Transverse colon (tissue), 4 donors: ENCODE measurements at regions not wholly inside any gene's neighbourhood (a gene's known extent, or its start where the extent isn't known, plus 50 kb on each side); places are given as distances from the start of the nearest gene placed in this dataset.
"Not testable (repeated sequence)": the region's sequence is repeated elsewhere in the genome, so short reads cannot be mapped to it uniquely, and the experiment has no call there.

ENCODE experiments used
- DNase-seq: peaks from one replicate; pipeline ENCODE4 v3.0.0-alpha.2; 2019
- H3K27ac ChIP-seq, 4 donors: fragments of 200-600 bp; sonication (generic); 2 replicates each; pipeline ENCODE4 v1.5.1; 2016 to 2018; ENCODE audit warnings: inconsistent platforms in 4 of 4
- H3K27me3 ChIP-seq: fragments of 200-600 bp; sonication (generic); 2 replicates; pipeline ENCODE4 v1.5.1; 2017; ENCODE audit warnings: inconsistent platforms
- H3K36me3 ChIP-seq, 4 donors: fragments of 200-600 bp; sonication (generic); 2 replicates each; pipeline ENCODE4 v1.5.1; 2017 to 2019; ENCODE audit warnings: inconsistent platforms in 4 of 4
- H3K4me1 ChIP-seq, 4 donors: fragments of 200-600 bp; sonication (generic); 2 replicates each; pipeline ENCODE4 v1.5.1; 2017 to 2020; ENCODE audit warnings: inconsistent platforms in 4 of 4
- H3K4me3 ChIP-seq, 4 donors: fragments of 200-600 bp; sonication (generic); 1 replicate in 1 of 4; 2 replicates in 3 of 4; pipeline versions ENCODE4 v1.5.1 to v1.6.1; 2017 to 2019; ENCODE audit warnings: inconsistent platforms in 4 of 4
- H3K9me3 ChIP-seq, 2 donors: fragments of 200-600 bp; sonication (generic); 2 replicates each; pipeline ENCODE4 v1.5.1; 2017 to 2019; ENCODE audit warnings: inconsistent platforms in 2 of 2
- CTCF ChIP-seq, 5 experiments: fragments of 200-600 bp in 3 of 5; fragments of 450-650 bp in 2 of 5; sonication (generic) in 3 of 5; IDR thresholded peaks; 1 replicate in 2 of 5; 2 replicates in 3 of 5; pipeline ENCODE4 v1.5.1; 2016 to 2017; ENCODE audit warnings: antibody characterized with exemption in 5 of 5, inconsistent platforms in 3 of 5, mild to moderate bottlenecking in 2 of 5, moderate library complexity in 1 of 5
- EP300 ChIP-seq: sonication (generic); formaldehyde crosslinking; IDR thresholded peaks from one replicate; pipeline ENCODE4 v1.6.1; 2017; ENCODE audit warnings: antibody characterized with exemption, low read depth
- POLR2A ChIP-seq: fragments of 450-650 bp; IDR thresholded peaks from one replicate; pipeline ENCODE4 v1.6.1; 2016; ENCODE audit warnings: antibody characterized with exemption, mild to moderate bottlenecking, moderate library complexity
- POLR2AphosphoS5 ChIP-seq, 3 donors: sonication (generic); formaldehyde crosslinking; IDR thresholded peaks; one replicate each; pipeline ENCODE4 v1.6.1; 2016; ENCODE audit warnings: antibody characterized with exemption in 3 of 3
- WGBS, 2 donors: methylation state at CpG; one replicate each; pipeline ENCODE4 v1.1.5; 2018; ENCODE audit warnings: low coverage in 1 of 2; 5-methylcytosine and 5-hydroxymethylcytosine counted together
- in situ Hi-C, 4 donors: fragments of 200-750 bp; cut with MboI; loops; one replicate each; pipeline versions ENCODE4 v1.15.0 to v1.15.1; 2017; ENCODE audit warnings: low sequenced_read_pairs in 3 of 4, low pct_ligation_motif_present in 1 of 4, low pct_unique_long_range_greater_than_20kb in 1 of 4
- intact Hi-C: fragments of 100-400 bp; cut with DNase I; formaldehyde crosslinking; loops from one replicate; pipeline ENCODE4 v1.15.1; 2023; ENCODE audit warnings: low total_unique reads

GRCh38 chr14:65991104-65991503, 495.1 kb upstream of the CCDC196 start:
- DNase-seq = no peak
- H3K36me3 ChIP-seq = no peaks in the 10 kb centered on the region
- intact Hi-C loops = no loop called here
- no peaks in the 10 kb centered on the region for H3K27me3 ChIP-seq
- 89% methylated on average over 2 of the region's 2 CpGs; no CpG with 5 or more reads in 1 of the 2 donors for WGBS, 2 donors
- no peak overlapping the region for H3K27ac ChIP-seq
- in situ Hi-C loops = no loop called here
- no peaks in the 10 kb centered on the region for H3K9me3 ChIP-seq
- no peak overlapping the region for H3K4me3 ChIP-seq
- TF ChIP-seq POLR2A (no peak), EP300 (no peak), POLR2AphosphoS5 (IDR thresholded peaks at IDR 0.05) (no peak)
- no peaks in the 10 kb centered on the region for H3K4me1 ChIP-seq

GRCh38 chr14:65991935-65992334, 494.2 kb upstream of the CCDC196 start:
- H3K27ac ChIP-seq, H3K4me3 ChIP-seq, DNase-seq, H3K9me3 ChIP-seq, H3K27me3 ChIP-seq, H3K36me3 ChIP-seq, H3K4me1 ChIP-seq, in situ Hi-C loops: not testable (repeated sequence)
- intact Hi-C loops = loop anchor here (2.0 kb wide), 1 partner anchor 55 kb away; no protein-coding TSS in a partner anchor
- 75 to 81% methylated on average over 1 of the region's 1 CpG for whole genome bisulfite sequencing, 2 donors

GRCh38 chr14:65993103-65993502, 493.1 kb upstream of the CCDC196 start:
- in situ Hi-C loops (no loop called here), intact Hi-C loops (loop anchor here (2.0 kb wide), 1 partner anchor 54 kb away; no protein-coding TSS in a partner anchor)
- no peaks in the 10 kb centered on the region for H3K36me3 ChIP-seq
- no peaks in the 10 kb centered on the region for H3K27me3 ChIP-seq
- 35 to 57% methylated on average over 1 to 3 of the region's 3 CpGs for WGBS, 2 donors
- no peaks in the 10 kb centered on the region for H3K9me3 ChIP-seq
- H3K4me1 ChIP-seq = no peaks in the 10 kb centered on the region
- no peak for DNase-seq
- H3K27ac ChIP-seq = no peak overlapping the region
- TF ChIP-seq POLR2AphosphoS5 (IDR thresholded peaks at IDR 0.05) = no peak
- H3K4me3 ChIP-seq = no peak overlapping the region

GRCh38 chr14:65993996-65994395, 492.2 kb upstream of the CCDC196 start:
- 84 to 86% methylated on average over 3 to 5 of the region's 5 CpGs for WGBS, 2 donors
- DNase-seq = no peak
- H3K27me3 ChIP-seq = no peaks in the 10 kb centered on the region

GRCh38 chr14:65997347-65997746, 488.8 kb upstream of the CCDC196 start:
- H3K27ac ChIP-seq = no peak overlapping the region
- 66 to 100% methylated on average over 1 to 2 of the region's 2 CpGs for WGBS, 2 donors
- no peaks in the 10 kb centered on the region for H3K36me3 ChIP-seq
- no peaks in the 10 kb centered on the region for H3K4me1 ChIP-seq
- H3K27me3 ChIP-seq = no peaks in the 10 kb centered on the region
- intact Hi-C loops = no loop called here
- in situ Hi-C loops = no loop called here
- TF ChIP-seq CTCF (IDR thresholded peaks at IDR 0.05) (no peak), POLR2A (no peak), EP300 (no peak), POLR2AphosphoS5 (IDR thresholded peaks at IDR 0.05) (no peak)
- peaks cover 8 to 10% of the 10 kb centered on the region in 2 donors for H3K9me3 ChIP-seq
- H3K4me3 ChIP-seq = no peak overlapping the region
- no peak for DNase-seq

More at GRCh38 chr14:65993996-65994395, 492.2 kb upstream of the CCDC196 start:
- no peak overlapping the region for H3K27ac ChIP-seq
- H3K4me3 ChIP-seq = no peak overlapping the region
- no peaks in the 10 kb centered on the region for H3K36me3 ChIP-seq
- in situ Hi-C loops = no loop called here
- no peaks in the 10 kb centered on the region for H3K9me3 ChIP-seq
- intact Hi-C loops = loop anchor here (2.0 kb wide), 1 partner anchor 53 kb away; no protein-coding TSS in a partner anchor
- H3K4me1 ChIP-seq = no peaks in the 10 kb centered on the region
- TF ChIP-seq POLR2AphosphoS5 (IDR thresholded peaks at IDR 0.05) (no peak), POLR2A (no peak), CTCF (IDR thresholded peaks at IDR 0.05) (no peak), EP300 (no peak)

GRCh38 chr14:65999865-66000264, 486.3 kb upstream of the CCDC196 start:
- Histone ChIP-seq H3K27me3 (no peaks in the 10 kb centered on the region), H3K27ac (no peak overlapping the region), H3K4me3 (no peak overlapping the region), H3K9me3 (peaks cover 8 to 10% of the 10 kb centered on the region in 2 donors), H3K36me3 (no peaks in the 10 kb centered on the region), H3K4me1 (no peaks in the 10 kb centered on the region)
- 50% methylated on average over 1 of the region's 1 CpG; no CpG with 5 or more reads in 1 of the 2 donors for WGBS, 2 donors
- TF ChIP-seq POLR2AphosphoS5 (IDR thresholded peaks at IDR 0.05) (no peak), EP300 (no peak), CTCF (IDR thresholded peaks at IDR 0.05) (no peak), POLR2A (no peak)
- no peak for DNase-seq
- in situ Hi-C loops = no loop called here
- intact Hi-C loops = no loop called here
